AML-193 (cell line): ENCODE measurements at regions not wholly inside any gene's neighbourhood (a gene's known extent, or its start where the extent isn't known, plus 50 kb on each side); places are given as distances from the start of the nearest gene placed in this dataset.

Experiments used
- DNase-seq, 2 experiments: peaks; one replicate each; lab custom pipeline; 2025; lab: John Stamatoyannopoulos, UW

DNA sequence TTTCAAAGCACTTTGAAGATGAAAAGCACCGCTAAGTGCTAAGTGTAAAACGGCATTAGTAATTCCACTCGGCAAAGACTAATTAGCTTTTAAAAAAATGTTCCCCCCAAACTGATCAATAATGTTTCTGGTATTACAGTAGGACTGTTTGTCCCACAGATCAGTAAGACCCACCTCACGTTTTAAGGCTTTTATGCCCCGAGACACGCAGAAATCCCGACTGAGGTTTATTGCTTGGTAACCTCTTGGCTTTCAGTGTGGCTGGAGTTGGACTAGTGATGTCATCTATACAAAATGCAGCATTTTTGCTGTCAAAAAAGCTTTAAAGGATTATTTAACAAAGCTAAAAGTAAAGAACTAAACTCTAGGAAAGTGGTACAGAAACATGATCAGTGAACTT lies 414.6 kb upstream of the PSMD7 start:
- DNase-seq = no peak

DNA sequence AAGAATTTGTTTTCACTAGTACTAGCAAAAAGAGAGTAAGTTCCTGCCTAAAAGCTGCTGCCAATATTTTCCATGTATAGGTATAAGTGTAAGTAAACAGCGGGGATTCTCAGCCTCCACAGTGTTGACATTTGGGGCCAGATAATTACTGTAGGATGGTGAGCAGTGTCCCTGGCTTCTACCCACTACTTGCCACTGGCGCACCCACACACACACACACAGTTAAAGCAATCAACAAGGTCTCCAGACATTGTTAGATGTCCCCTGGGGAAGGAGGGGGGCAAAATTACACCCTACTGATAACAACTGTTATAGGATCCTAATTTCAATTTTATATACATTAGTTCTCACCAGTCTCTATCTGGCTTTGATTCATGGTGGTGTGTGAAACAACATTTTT lies 417.0 kb upstream of the PSMD7 start:
- no peak for DNase-seq

DNA sequence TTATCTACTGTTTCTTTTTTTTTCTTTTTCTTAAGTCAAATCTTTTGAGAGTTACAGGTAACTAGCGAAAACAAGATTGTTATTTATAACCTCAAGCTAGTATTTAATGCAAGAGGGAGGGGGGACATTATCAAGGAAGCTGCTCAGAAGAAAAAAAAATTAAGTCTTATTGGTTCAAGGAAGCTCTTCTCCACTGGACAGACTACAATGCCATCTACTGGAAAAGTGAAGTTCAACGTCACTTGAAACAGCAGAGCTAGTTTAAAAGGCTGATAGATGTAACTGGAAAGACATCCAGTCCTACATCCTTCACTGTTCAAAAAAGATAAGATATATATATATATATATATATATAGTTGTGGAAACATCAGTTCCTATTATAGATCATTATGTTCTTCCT lies 418.0 kb upstream of the PSMD7 start:
- peak; percentile 27 to 55 for DNase-seq

GRCh38 chr16:73877150-73877549 lies 419.5 kb upstream of the PSMD7 start:
- no peak for DNase-seq

DNA sequence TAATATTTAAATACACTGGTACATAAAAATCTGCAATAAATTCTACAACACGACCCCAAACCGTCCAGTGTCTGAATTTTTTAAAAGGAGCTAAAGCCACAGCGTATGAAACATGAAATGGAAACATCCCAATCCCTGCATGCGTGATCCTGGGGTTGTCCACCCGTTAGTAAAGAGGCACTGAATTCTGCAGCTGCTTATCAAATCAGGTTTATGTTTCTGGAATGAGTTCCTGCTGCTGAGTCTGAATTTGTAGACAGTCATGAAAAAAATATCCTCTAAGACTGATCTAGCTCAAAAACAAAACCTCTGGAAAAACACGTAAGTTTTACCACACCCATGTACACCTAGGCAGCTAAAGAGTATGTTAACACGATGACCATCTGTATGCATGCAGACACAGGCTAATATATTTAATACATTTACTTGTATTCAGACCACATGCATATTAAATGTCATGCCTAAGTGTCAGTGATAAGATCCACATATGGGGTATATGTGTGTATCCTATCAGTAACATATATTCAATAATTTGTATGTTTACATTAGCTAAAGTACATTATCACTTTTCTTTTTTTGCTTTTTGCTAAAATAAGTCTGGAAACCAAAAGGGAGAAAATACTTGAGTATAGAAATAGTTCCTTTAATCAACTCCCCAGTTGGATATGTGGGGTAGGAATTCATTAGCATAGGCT lies 420.5 kb upstream of the PSMD7 start:
- DNase-seq = no peak

GRCh38 chr16:73874324-73874723 lies 422.3 kb upstream of the PSMD7 start:
- no peak for DNase-seq

DNA sequence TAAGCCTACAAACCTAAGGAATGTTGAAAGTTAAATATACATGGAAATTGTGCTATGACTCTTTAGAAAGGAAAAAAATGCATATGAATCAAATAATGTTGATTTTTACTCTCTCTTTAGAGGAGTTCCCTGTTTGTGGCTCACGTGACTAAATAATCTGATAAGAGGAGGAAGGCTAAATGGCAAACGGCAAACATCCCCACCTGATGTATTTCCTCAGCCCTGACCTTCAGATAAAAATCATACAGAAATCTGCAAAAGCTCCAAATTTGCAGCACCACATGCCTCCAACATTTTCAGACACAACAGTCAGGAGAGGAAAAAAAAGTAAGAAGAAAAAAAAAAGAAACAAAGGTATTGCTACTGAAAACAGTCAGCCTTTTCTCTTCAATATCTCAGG lies 423.0 kb upstream of the PSMD7 start:
- DNase-seq = no peak

- DNase-seq = no peak
Observed at GRCh38 chr16:73872856-73873255, 423.8 kb upstream of the PSMD7 start.

GRCh38 chr16:73871088-73871733 lies 425.4 kb upstream of the PSMD7 start:
- no peak for DNase-seq

GRCh38 chr16:73869126-73869525 lies 427.5 kb upstream of the PSMD7 start:
- DNase-seq = no peak

DNA sequence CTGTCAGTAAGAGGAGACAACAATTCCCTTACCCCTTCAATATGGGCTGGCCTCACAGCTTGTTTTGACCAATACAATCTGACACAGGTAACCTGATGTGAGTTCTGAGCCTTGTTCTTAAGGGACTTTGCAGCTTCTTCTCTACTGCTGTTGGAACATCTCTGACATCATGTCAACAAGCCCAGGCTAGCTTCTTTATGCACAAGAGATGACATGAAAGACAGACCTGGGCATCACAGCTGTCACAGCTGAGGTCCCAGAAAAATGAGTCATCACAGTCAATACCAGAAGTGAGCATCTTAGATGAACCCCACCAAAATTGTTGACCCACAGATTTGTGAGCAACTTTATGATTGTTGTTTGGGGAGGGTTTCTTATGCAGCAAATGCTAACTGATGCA lies 431.7 kb upstream of the PSMD7 start:
- no peak for DNase-seq

- DNase-seq = no peak
Observed at GRCh38 chr16:73858326-73858725, 438.3 kb upstream of the PSMD7 start.

GRCh38 chr16:73853968-73854367 lies 442.6 kb upstream of the PSMD7 start:
- DNase-seq = no peak

- DNase-seq = no peak
Observed at GRCh38 chr16:73852561-73852960, 444.1 kb upstream of the PSMD7 start.

- DNase-seq = no peak
Observed at GRCh38 chr16:73848993-73849392, 447.6 kb upstream of the PSMD7 start.

DNA sequence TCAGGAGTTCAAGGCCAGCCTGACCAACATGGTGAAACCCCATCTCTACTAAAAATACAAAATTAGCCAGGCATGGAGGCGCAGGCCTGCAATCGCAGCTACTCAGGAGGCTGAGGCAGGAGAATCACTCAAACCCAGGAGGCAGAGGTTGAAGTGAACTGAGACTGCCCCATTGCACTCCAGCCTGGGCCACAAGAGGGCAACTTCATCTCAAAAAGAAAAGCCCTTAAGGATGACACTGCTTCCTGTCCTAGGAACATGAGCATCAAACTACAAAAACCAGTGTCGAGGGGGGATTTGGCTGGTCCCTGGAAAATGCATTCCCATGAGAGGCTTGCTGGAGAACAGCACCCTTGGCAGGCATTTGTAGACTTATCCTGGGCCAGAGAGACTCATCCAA lies 449.5 kb upstream of the PSMD7 start:
- no peak for DNase-seq

- no peak for DNase-seq
Observed at GRCh38 chr16:73846356-73846755, 450.3 kb upstream of the PSMD7 start.

DNA sequence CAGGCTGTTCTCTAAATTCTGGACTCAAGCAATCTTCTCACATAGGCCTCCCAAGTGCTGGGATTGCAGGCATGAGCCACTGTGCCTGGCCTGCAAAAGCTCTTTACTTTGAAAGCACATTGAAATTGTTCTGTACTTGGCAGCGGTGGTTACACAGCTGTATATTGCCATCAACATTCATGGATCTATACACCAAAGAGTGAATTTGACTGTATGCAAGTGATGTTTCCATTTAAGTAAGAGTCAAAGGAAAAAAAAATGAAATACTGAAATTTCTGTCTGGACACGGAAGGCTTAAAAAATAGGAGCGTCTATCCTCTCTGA lies 450.6 kb upstream of the PSMD7 start:
- no peak for DNase-seq

DNA sequence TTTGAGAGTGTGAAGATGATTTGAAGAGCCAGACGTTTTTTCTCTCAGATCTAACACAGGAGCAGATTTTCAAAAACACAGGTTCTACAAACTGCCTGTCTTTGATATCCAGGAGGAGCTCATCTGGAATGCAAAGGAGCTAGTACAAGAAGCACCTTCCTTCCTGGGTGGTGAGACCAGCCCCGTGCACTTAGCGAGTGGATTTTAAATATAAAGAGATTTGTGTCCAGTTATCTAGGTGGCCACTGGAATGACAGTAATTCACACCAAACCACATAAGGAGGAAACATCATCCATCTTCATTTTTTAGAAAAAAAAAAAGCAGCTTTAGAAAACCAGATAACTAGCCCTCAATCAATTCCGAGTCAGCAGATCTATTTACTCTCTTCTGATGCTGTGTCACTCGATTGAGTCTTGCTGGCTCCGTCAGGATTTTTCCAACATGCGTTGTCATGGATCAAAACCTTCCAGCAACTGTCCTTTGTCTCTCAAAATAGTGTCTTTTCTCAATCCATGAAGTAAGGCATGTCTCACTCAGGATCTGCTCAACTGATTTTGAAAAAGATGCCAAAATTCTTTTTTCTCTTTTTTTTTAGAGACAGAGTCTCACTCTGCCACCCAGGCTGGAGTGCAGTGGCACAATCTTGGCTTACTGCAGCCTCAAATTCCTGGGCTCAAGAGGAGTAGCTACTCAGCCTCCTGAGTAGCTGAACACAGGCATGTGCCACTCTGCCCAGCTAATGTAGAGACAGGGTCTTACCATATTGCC lies 451.2 kb upstream of the PSMD7 start:
- DNase-seq = no peak

DNA sequence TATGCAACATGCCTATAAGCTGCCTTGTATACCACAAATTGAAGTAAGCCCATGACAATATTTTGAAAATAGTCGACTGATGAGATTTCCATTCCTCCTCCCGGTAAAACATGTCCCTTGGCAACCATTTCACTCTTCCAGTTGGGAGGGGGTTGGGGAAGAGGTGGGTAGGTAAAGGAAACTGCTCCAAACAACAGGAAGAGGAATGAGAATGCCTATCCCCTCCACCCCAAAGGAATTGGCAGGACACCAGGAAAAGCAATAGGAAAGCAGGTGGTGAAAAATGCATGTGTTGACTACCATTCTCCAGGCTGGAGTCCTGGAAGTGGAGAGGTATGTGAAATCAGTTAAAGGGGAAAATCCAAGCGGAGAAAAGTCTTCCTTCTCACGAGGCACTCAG lies 455.9 kb upstream of the PSMD7 start:
- DNase-seq = no peak

DNA sequence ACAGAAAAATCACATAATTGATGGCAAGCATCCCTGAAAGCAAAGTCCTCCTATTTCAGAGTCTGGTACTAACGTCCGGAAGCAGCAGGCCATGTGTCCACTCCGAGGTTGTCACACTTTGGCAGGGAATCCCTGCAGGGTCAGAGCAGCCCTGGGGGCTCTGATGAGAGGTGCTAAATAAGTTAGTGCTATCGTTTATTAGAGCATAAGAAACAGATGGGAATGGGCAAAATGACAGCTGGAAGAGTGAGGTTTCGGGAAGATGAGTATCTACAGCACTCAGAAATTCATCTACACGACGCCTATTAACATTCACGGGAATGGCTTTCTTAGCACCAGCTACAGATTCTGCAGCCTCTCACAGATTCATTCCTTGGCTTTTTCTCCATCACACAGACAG lies 465.4 kb upstream of the PSMD7 start:
- DNase-seq = no peak

- no peak for DNase-seq
Observed at GRCh38 chr16:73823205-73823849, 473.3 kb upstream of the PSMD7 start.
